ENCODE measurements at regions not wholly inside any gene's neighbourhood (a gene's known extent, or its start where the extent isn't known, plus 50 kb on each side); places are given as distances from the start of the nearest gene placed in this dataset.

DNA sequence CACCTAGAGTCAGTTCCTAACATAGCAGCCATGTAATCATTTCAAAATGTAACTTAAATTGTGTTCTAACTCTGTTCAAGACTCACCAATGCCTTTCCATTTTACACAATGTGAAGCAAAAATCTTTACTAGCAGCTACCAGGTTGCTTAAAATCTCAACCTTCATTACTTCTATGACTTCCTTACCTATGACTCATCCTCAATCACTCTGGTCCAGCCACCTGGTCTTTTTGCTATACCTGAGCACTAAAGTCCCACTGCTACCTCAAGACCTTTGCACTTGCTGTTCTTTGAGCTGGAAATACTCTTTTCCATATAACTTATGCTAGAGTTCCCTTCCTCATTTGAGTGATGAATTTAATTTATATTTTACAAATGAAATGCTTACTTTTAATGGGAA is 993.2 kb downstream of the NTRK3 start:
- no peaks in the 10 kb centered on the region for H3K36me3 ChIP-seq
- no peak for TF ChIP-seq CTCF (IDR thresholded peaks at IDR 0.05)
- H3K27ac ChIP-seq: no peak overlapping the region
- H3K4me3 ChIP-seq: no peak overlapping the region
- H3K9me3 ChIP-seq: no peaks in the 10 kb centered on the region
- intact Hi-C loops (cut with DNase I; ENCODE audit: low total_unique reads): no loop called here
- H3K27me3 ChIP-seq: no peaks in the 10 kb centered on the region
- no peak for DNase-seq
- no peaks in the 10 kb centered on the region for H3K4me1 ChIP-seq

DNA sequence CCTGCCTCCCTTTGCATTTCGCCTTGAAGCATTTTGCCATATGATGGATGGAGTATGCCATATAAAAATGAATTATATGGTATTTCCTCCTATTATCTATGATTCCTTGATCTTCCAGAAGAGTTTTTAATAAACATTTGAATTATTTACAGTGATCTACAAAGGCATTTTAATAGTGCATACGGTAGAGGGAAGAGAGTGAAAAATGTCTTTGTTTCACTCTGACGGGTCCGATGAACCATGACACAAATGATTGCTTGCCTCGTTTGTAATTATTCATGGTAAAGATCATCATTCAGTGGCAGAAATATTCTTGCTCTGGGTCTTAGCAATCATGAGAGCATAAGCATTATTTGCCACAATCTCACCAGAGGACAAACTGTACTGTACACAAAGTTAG is 1010.9 kb downstream of the NTRK3 start:
- Histone ChIP-seq H3K4me3 (no peak overlapping the region), H3K4me1 (no peaks in the 10 kb centered on the region), H3K36me3 (no peaks in the 10 kb centered on the region), H3K9me3 (peaks cover 0 to 7% (median 0%) of the 10 kb centered on the region in 3 donors), H3K27ac (no peak overlapping the region), H3K27me3 (no peaks in the 10 kb centered on the region)
- no peak for TF ChIP-seq CTCF (IDR thresholded peaks at IDR 0.05)
- DNase-seq: no peak
- intact Hi-C loops (cut with DNase I; ENCODE audit: low total_unique reads): no loop called here

- H3K27me3 ChIP-seq: no peaks in the 10 kb centered on the region
- intact Hi-C loops (cut with DNase I; ENCODE audit: low total_unique reads): no loop called here
- TF ChIP-seq CTCF (IDR thresholded peaks at IDR 0.05): no peak
- H3K27ac ChIP-seq: no peak overlapping the region
- no peak overlapping the region for H3K4me3 ChIP-seq
- no peaks in the 10 kb centered on the region for H3K36me3 ChIP-seq
- DNase-seq: no peak
- H3K4me1 ChIP-seq: no peaks in the 10 kb centered on the region
- no peaks in the 10 kb centered on the region for H3K9me3 ChIP-seq
Observed at GRCh38 chr15:87243474-87243873, 1013.1 kb downstream of the NTRK3 start.

- no peaks in the 10 kb centered on the region for H3K36me3 ChIP-seq
- no peak overlapping the region for H3K4me3 ChIP-seq
- intact Hi-C loops (cut with DNase I; ENCODE audit: low total_unique reads): no loop called here
- no peaks in the 10 kb centered on the region for H3K4me1 ChIP-seq
- H3K27ac ChIP-seq: no peak overlapping the region
- H3K27me3 ChIP-seq: no peaks in the 10 kb centered on the region
- TF ChIP-seq CTCF (IDR thresholded peaks at IDR 0.05): no peak
- H3K9me3 ChIP-seq: no peaks in the 10 kb centered on the region
- DNase-seq: no peak
Observed at GRCh38 chr15:87239582-87240230, 1016.8 kb downstream of the NTRK3 start.

DNA sequence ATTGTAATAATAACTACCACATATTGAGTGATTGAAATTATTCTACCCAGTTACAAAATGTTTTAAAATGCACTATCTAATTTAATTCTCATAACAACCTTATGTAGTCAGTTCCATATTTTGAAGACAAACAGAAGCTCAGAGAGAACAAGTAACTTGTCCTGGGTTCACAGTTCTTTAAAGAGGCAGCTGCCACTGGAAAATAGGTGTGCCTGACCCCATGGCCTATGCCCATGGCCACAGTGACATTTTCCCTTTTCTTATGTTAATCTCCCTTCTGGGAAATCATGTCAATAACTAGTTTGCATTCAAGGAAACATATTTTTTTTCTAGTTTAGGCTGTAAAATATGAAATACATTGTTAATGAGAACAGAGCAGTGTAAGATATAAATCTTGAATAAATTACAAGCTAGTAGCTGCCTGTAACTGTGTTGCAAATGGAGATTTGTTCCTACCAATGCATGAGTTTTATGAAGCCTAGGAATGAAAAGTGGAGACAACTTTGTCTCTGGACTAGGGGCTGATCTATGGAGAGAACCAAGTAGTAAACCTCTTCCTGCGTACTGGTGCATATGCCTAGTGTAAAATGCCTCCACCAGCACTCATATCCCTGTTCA is 1018.0 kb downstream of the NTRK3 start:
- Histone ChIP-seq H3K9me3 (no peaks in the 10 kb centered on the region), H3K4me1 (no peaks in the 10 kb centered on the region), H3K27ac (no peak overlapping the region), H3K4me3 (no peak overlapping the region), H3K36me3 (no peaks in the 10 kb centered on the region), H3K27me3 (no peaks in the 10 kb centered on the region)
- no peak for DNase-seq
- intact Hi-C loops (cut with DNase I; ENCODE audit: low total_unique reads): no loop called here
- TF ChIP-seq CTCF (IDR thresholded peaks at IDR 0.05): no peak

Measured in tibial artery (tissue), 4 donors.